GM12874 (cell line): ENCODE measurements at regions not wholly inside any gene's neighbourhood (a gene's known extent, or its start where the extent isn't known, plus 50 kb on each side); places are given as distances from the start of the nearest gene placed in this dataset.

ENCODE experiments used
- TF ChIP-seq, protein P1 (sequence below): IDR thresholded peaks from 2 replicates; pipeline ENCODE4 v1.5.1; 2011; ENCODE audit warnings: low read depth, mild to moderate bottlenecking, control low read depth, low read length, moderate library complexity; ENCODE audit not compliant: insufficient read depth

GRCh38 chr12:127898616-127899015, 368.4 kb upstream of the TMEM132C start:
- TF ChIP-seq, protein P1, sequence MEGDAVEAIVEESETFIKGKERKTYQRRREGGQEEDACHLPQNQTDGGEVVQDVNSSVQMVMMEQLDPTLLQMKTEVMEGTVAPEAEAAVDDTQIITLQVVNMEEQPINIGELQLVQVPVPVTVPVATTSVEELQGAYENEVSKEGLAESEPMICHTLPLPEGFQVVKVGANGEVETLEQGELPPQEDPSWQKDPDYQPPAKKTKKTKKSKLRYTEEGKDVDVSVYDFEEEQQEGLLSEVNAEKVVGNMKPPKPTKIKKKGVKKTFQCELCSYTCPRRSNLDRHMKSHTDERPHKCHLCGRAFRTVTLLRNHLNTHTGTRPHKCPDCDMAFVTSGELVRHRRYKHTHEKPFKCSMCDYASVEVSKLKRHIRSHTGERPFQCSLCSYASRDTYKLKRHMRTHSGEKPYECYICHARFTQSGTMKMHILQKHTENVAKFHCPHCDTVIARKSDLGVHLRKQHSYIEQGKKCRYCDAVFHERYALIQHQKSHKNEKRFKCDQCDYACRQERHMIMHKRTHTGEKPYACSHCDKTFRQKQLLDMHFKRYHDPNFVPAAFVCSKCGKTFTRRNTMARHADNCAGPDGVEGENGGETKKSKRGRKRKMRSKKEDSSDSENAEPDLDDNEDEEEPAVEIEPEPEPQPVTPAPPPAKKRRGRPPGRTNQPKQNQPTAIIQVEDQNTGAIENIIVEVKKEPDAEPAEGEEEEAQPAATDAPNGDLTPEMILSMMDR, result no peak

GRCh38 chr12:127899971-127900370, 367.0 kb upstream of the TMEM132C start:
- TF ChIP-seq, protein P1, result no peak

- TF ChIP-seq, protein P1, result no peak
Observed at GRCh38 chr12:127900386-127900785, 366.6 kb upstream of the TMEM132C start.

DNA sequence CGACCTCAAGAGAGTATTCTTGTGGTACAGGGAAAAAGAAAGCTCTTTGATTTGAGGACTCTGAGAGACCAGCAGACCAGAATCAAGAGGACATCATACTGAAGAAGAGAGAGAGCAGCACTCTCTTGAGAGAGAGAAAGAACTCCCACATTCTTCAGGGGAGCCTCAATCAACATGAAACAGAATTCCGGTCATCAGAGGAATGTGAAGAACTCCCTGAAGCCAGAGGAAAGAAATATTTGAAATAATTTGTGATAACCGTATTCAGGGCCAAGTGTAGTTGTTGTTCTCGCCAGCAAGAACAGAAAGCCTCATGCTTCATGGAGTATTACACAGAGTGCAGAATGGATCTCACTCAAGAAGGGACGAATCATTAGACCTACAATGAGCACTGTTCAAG, 363.8 kb upstream of the TMEM132C start:
- TF ChIP-seq, protein P1, result no peak

DNA sequence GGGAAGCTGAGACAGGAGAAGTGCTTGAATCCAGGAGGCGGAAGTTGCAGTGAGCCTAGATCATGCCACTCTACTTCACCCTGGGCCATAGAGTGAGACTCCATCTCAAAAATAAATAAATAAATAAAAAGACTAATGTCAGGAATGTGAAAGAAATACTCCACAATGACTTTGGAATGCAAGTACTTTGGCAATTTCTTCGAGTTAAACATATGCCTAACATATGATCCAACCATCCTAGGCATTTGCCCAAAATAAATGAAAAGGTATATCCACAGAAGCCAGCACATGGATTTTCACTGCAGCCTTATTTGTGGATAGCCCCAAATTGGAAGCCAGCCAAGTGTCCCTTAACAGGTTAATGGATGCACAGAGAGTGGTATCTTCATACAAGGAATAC, 357.9 kb upstream of the TMEM132C start:
- TF ChIP-seq, protein P1, result no peak

DNA sequence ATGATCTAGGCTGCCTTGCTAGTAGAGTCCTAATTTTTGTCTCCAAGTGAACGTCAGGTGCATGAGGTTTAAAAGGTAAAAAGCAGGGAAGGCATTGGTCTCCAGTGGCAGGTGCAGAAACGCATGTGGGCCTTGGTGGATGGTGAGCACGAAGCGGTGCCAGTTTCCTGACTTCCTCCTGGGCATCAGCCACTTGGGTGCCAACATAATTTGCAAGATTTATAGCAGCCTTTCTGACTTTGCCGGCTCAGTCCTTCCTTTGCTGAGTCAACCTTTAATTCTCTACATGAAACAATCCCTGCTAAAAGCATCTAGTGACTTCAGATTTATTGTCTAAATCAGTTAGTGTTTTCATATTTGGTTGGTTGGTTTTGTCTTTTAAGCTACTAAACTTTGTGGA, 355.7 kb upstream of the TMEM132C start:
- TF ChIP-seq, protein P1, result no peak

- TF ChIP-seq, protein P1, result no peak
Observed at GRCh38 chr12:127912035-127912665, 354.8 kb upstream of the TMEM132C start.

- TF ChIP-seq, protein P1, result no peak
Observed at GRCh38 chr12:127923501-127923900, 343.5 kb upstream of the TMEM132C start.
